K562 (cell line): ENCODE measurements at regions not wholly inside any gene's neighbourhood (a gene's known extent, or its start where the extent isn't known, plus 50 kb on each side); places are given as distances from the start of the nearest gene placed in this dataset.
A peak's percentile ranks its signal among the peaks of the same experiment; 100 is the strongest.

Experiments used
- ATAC-seq: fragments of 200-7000 bp; cut with Tn5 transposase; 3 replicates; pipeline ENCODE4 v1.9.1; 2020; ENCODE audit warnings: moderate library complexity
- BruUV-seq: library from RNA; stranded (reverse); fragments of 400-500 nt; replicated peaks from 2 replicates; lab custom pipeline; 2021; lab: Mats Ljungman, UMichigan
- CTCF ChIA-PET: fragments of 300-600 bp; formaldehyde crosslinking; extraction: SDS; loops from one replicate; lab custom pipeline; 2021; ENCODE audit warnings: low intra/inter-chr PET ratio; lab: Yijun Ruan, JAX
- POLR2A ChIA-PET: fragments of 300-600, 350-650 bp; sonication (Branson Sonifier 250); formaldehyde crosslinking; extraction: SDS; loops from one replicate; lab custom pipeline; 2021; ENCODE audit warnings: antibody characterized with exemption, inconsistent platforms; lab: Yijun Ruan, JAX
- DNase-seq, 4 experiments: peaks; one replicate each; pipeline versions ENCODE4 v3.0.0 to v3.0.0-alpha.2; 2011 to 2018; ENCODE audit warnings: low spot score in 3 of 4, mixed read lengths in 3 of 4; ENCODE audit errors: extremely low read depth in 1 of 4
- FAIRE-seq: peaks from 2 replicates; lab custom pipeline; 2011; peaks lifted over from hg19 to GRCh38; lab: Jason Lieb, UNC
- H2AFZ ChIP-seq: 2 replicates; pipeline ENCODE4 v1.6.0; 2011; ENCODE audit warnings: low read depth, low read length, control low read depth, inconsistent platforms
- H3K27ac ChIP-seq: fragments of 200-600 bp; 3 replicates; pipeline ENCODE4 v1.8.0; 2011; ENCODE audit warnings: low read depth, mild to moderate bottlenecking, control low read depth, inconsistent platforms, low read length, moderate library complexity, mixed read lengths; ENCODE audit errors: extremely low read depth
- H3K27me3 ChIP-seq, 2 experiments: fragments of 300-600 bp in 1 of 2; 2 replicates in 1 of 2; 3 replicates in 1 of 2; pipeline versions ENCODE4 v1.6.0 to v1.8.0; 2011; ENCODE audit warnings: inconsistent platforms in 2 of 2, low read length in 2 of 2, mild to moderate bottlenecking in 1 of 2, mixed read lengths in 1 of 2, moderate library complexity in 1 of 2; ENCODE audit not compliant: control insufficient read depth in 2 of 2, insufficient read depth in 2 of 2
- H3K36me3 ChIP-seq: fragments of 300-600 bp; 3 replicates; pipeline ENCODE4 v1.8.0; 2011; ENCODE audit warnings: mild to moderate bottlenecking, low read length, inconsistent platforms; ENCODE audit not compliant: control insufficient read depth, insufficient read depth
- H3K4me1 ChIP-seq, 2 experiments: fragments of 200-600 bp in 1 of 2; replicated peaks in 1 of 2; 2 replicates in 1 of 2; 3 replicates in 1 of 2; pipeline versions ENCODE4 v1.5.1 to v1.8.0; 2011; ENCODE audit warnings: inconsistent platforms in 2 of 2, low read length in 2 of 2, mild to moderate bottlenecking in 1 of 2, mixed read lengths in 1 of 2, moderate library complexity in 1 of 2; ENCODE audit not compliant: control insufficient read depth in 2 of 2, insufficient read depth in 2 of 2
- H3K4me2 ChIP-seq: 2 replicates; pipeline ENCODE4 v1.6.1; 2011; ENCODE audit warnings: low read length, control low read depth, inconsistent platforms, mixed read lengths; ENCODE audit not compliant: insufficient read depth
- H3K4me3 ChIP-seq: fragments of 200-600 bp; sonication (generic), shearing (Covaris generic); 2 replicates; pipeline ENCODE4 v1.5.1; 2016; ENCODE audit warnings: control low read depth, inconsistent platforms
- H3K79me2 ChIP-seq: fragments of 200-600 bp; 3 replicates; pipeline ENCODE4 v1.8.0; 2011; ENCODE audit warnings: low read length, inconsistent platforms; ENCODE audit not compliant: control insufficient read depth, insufficient read depth
- H3K9ac ChIP-seq, 2 experiments: 2 replicates each; pipeline versions ENCODE4 v1.6.0 to v1.6.1; 2011; ENCODE audit warnings: low read depth in 2 of 2, low read length in 2 of 2, control low read depth in 1 of 2, inconsistent platforms in 1 of 2, mild to moderate bottlenecking in 1 of 2, mixed read lengths in 1 of 2; ENCODE audit not compliant: insufficient read depth in 1 of 2
- H3K9me1 ChIP-seq: one replicate; pipeline ENCODE4 v1.6.0; 2011; ENCODE audit warnings: inconsistent platforms, mild to moderate bottlenecking, low read length, moderate library complexity; ENCODE audit not compliant: control insufficient read depth, insufficient read depth
- H3K9me3 ChIP-seq: replicated peaks from 2 replicates; pipeline ENCODE4 v1.5.1; 2011; ENCODE audit warnings: low read depth, low read length, inconsistent platforms; ENCODE audit not compliant: control insufficient read depth, insufficient read depth
- H4K20me1 ChIP-seq: replicated peaks from 2 replicates; pipeline ENCODE4 v1.6.1; 2011; ENCODE audit warnings: low read length, inconsistent platforms, mixed read lengths; ENCODE audit not compliant: control insufficient read depth, insufficient read depth
- HDGF ChIP-seq: fragments of 450-650 bp; IDR thresholded peaks from 2 replicates; pipeline ENCODE4 v1.6.1; 2016
- MEIS2 ChIP-seq: fragments of 450-650 bp; IDR thresholded peaks from 2 replicates; pipeline ENCODE4 v1.6.1; 2014; ENCODE audit warnings: mild to moderate bottlenecking; ENCODE audit not compliant: partially characterized antibody
- MXI1 ChIP-seq: IDR thresholded peaks from 2 replicates; pipeline ENCODE4 v1.6.1; 2011; ENCODE audit warnings: low read depth, mild to moderate bottlenecking, improper control_type of control experiment, low read length
- RAD21 ChIP-seq, 2 experiments: fragments of 250-450 bp in 1 of 2; fragments of 450-650 bp in 1 of 2; sonication (Bioruptor Pico) in 1 of 2; formaldehyde crosslinking in 1 of 2; IDR thresholded peaks in 1 of 2; conservative IDR thresholded peaks in 1 of 2; 2 replicates each; pipeline versions ENCODE4 v1.4.0 to v1.8.0; 2020 to 2022; ENCODE audit warnings: mild to moderate bottlenecking in 2 of 2, moderate library complexity in 1 of 2
- RBM17 ChIP-seq: fragments of 200-400 bp; formaldehyde crosslinking; IDR thresholded peaks from 2 replicates; pipeline ENCODE4 v1.6.1; 2017; ENCODE audit warnings: low read depth, mild to moderate bottlenecking, low read length, borderline replicate concordance
- ZBTB7A ChIP-seq: IDR thresholded peaks from 2 replicates; pipeline ENCODE4 v1.6.1; 2011; ENCODE audit warnings: low read depth, mild to moderate bottlenecking, low read length, moderate library complexity, borderline replicate concordance; ENCODE audit not compliant: control insufficient read depth
- ZNF384 ChIP-seq: IDR thresholded peaks from 2 replicates; pipeline ENCODE4 v1.6.1; 2012; ENCODE audit warnings: low read depth, low read length, improper control_type of control experiment
- WGBS: fragments of 100-300 bp; shearing (Covaris generic); methylation state at CpG from one replicate; pipeline ENCODE4 v1.1.6; 2016; ENCODE audit warnings: low coverage, mixed read lengths; ENCODE audit not compliant: insufficient coverage; ENCODE audit errors: missing lambda C conversion rate; 5-methylcytosine and 5-hydroxymethylcytosine counted together
- in situ Hi-C: fragments of 300-500 bp; cut with MboI; formaldehyde crosslinking; loops from 4 replicates; pipeline ENCODE4 v1.15.0; 2018; ENCODE audit warnings: inconsistent platforms, mixed read lengths
- intact Hi-C: fragments of 100-400 bp; cut with micrococcal nuclease; formaldehyde crosslinking; loops from 2 replicates; pipeline ENCODE4 v1.14.2; 2022
- TF ChIP-seq, protein P1 (sequence below): sonication (generic); formaldehyde crosslinking; IDR thresholded peaks from 2 replicates; pipeline ENCODE4 v1.9.0; 2022; ENCODE audit warnings: mild to moderate bottlenecking, missing genetic modification reagents
- TF ChIP-seq, protein P2 (sequence below): fragments of 450-650 bp; IDR thresholded peaks from 2 replicates; pipeline ENCODE4 v1.6.1; 2016
- TF ChIP-seq, protein P3 (sequence below): fragments of 250-450 bp; sonication (Bioruptor Pico); IDR thresholded peaks from 2 replicates; pipeline ENCODE4 v1.4.0; 2020; ENCODE audit warnings: borderline replicate concordance
- TF ChIP-seq, protein P4 (sequence below), 3 experiments: IDR thresholded peaks in 2 of 3; conservative IDR thresholded peaks in 1 of 3; 2 replicates each; pipeline ENCODE4 v1.5.1; 2011 to 2012; ENCODE audit warnings: low read length in 3 of 3, mild to moderate bottlenecking in 3 of 3, control low read depth in 2 of 3, improper control_type of control experiment in 1 of 3, inconsistent platforms in 1 of 3, low read depth in 1 of 3, mixed read lengths in 1 of 3, moderate library complexity in 1 of 3; ENCODE audit not compliant: insufficient read depth in 2 of 3
- TF ChIP-seq, protein P5 (sequence below): IDR thresholded peaks from 2 replicates; pipeline ENCODE4 v1.6.1; 2011; ENCODE audit not compliant: insufficient read length; ENCODE audit errors: extremely low read depth

DNA sequence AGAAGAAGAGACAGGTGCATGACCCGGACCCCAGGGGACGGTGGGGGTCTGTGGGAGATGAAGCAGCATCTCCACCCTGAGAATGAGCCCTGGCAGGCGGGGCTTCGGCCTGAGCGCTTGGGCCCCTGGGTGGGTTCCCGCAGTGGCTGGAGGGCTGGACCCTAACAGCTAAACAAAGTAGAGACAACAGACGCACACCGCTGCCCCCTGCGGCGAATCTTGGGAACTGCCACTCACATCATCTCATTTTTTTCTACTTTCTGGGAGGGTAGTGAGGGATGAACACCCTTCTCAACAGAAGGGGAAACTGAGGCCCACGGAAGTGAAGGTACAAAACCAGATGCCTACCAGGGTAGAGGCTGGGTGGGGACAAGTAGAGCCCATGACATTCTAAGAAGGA, 104.7 kb downstream of the RFLNA start:
- Histone ChIP-seq H3K79me2 (no peaks in the 10 kb centered on the region), H3K9me3 (no peaks in the 10 kb centered on the region)
- intact Hi-C loops = no loop called here
- peak; percentile 79 for FAIRE-seq
- WGBS = 39% methylated on average over 11 of the region's 11 CpGs
- TF ChIP-seq RAD21 (CRISPR knock-in tag; conservative IDR thresholded peaks at IDR 0.05 in 1 of 2, IDR thresholded peaks at IDR 0.05 in 1 of 2) = peak; percentile 18 to 36; a peak in 2 of 4 replicates
- TF ChIP-seq, protein P1, sequence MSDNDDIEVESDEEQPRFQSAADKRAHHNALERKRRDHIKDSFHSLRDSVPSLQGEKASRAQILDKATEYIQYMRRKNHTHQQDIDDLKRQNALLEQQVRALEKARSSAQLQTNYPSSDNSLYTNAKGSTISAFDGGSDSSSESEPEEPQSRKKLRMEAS (CRISPR knock-in tag) = no peak
- TF ChIP-seq, protein P2, sequence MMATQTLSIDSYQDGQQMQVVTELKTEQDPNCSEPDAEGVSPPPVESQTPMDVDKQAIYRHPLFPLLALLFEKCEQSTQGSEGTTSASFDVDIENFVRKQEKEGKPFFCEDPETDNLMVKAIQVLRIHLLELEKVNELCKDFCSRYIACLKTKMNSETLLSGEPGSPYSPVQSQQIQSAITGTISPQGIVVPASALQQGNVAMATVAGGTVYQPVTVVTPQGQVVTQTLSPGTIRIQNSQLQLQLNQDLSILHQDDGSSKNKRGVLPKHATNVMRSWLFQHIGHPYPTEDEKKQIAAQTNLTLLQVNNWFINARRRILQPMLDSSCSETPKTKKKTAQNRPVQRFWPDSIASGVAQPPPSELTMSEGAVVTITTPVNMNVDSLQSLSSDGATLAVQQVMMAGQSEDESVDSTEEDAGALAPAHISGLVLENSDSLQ = peak; percentile 74
- TF ChIP-seq, protein P3, sequence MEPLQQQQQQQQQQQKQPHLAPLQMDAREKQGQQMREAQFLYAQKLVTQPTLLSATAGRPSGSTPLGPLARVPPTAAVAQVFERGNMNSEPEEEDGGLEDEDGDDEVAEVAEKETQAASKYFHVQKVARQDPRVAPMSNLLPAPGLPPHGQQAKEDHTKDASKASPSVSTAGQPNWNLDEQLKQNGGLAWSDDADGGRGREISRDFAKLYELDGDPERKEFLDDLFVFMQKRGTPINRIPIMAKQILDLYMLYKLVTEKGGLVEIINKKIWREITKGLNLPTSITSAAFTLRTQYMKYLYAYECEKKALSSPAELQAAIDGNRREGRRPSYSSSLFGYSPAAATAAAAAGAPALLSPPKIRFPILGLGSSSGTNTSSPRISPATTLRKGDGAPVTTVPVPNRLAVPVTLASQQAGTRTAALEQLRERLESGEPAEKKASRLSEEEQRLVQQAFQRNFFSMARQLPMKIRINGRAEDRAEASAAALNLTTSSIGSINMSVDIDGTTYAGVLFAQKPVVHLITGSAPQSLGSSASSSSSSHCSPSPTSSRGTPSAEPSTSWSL (CRISPR knock-in tag) = no peak
- no peak for TF ChIP-seq MXI1
- TF ChIP-seq ZNF384 = peak; percentile 82
- TF ChIP-seq HDGF = no peak
- TF ChIP-seq, protein P4, sequence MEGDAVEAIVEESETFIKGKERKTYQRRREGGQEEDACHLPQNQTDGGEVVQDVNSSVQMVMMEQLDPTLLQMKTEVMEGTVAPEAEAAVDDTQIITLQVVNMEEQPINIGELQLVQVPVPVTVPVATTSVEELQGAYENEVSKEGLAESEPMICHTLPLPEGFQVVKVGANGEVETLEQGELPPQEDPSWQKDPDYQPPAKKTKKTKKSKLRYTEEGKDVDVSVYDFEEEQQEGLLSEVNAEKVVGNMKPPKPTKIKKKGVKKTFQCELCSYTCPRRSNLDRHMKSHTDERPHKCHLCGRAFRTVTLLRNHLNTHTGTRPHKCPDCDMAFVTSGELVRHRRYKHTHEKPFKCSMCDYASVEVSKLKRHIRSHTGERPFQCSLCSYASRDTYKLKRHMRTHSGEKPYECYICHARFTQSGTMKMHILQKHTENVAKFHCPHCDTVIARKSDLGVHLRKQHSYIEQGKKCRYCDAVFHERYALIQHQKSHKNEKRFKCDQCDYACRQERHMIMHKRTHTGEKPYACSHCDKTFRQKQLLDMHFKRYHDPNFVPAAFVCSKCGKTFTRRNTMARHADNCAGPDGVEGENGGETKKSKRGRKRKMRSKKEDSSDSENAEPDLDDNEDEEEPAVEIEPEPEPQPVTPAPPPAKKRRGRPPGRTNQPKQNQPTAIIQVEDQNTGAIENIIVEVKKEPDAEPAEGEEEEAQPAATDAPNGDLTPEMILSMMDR (IDR thresholded peaks at IDR 0.05 in 2 of 3, conservative IDR thresholded peaks at IDR 0.05 in 1 of 3; ENCODE audit: insufficient read depth in 2 of 3, low read depth in 1 of 3, low read length in 3 of 3) = peak; percentile 66 to 77 (median 72)
- TF ChIP-seq RBM17 = no peak
- TF ChIP-seq ZBTB7A = 0 out of 2 replicates have a peak, but pooled peaks have one; percentile 47
- TF ChIP-seq, protein P5, sequence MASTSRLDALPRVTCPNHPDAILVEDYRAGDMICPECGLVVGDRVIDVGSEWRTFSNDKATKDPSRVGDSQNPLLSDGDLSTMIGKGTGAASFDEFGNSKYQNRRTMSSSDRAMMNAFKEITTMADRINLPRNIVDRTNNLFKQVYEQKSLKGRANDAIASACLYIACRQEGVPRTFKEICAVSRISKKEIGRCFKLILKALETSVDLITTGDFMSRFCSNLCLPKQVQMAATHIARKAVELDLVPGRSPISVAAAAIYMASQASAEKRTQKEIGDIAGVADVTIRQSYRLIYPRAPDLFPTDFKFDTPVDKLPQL = no peak
- TF ChIP-seq MEIS2 = peak; percentile 38
- TF ChIP-seq, all 486 proteins: peak for 6
- no peak overlapping the region for H3K9ac ChIP-seq
- H3K4me2 ChIP-seq = no peak overlapping the region
- no peaks in the 10 kb centered on the region for H3K9me1 ChIP-seq
- no peak overlapping the region for H3K4me3 ChIP-seq
- BruUV-seq = no TSS peak
- ChIA-PET CTCF (interaction anchor here (0.7 kb wide), 1 partner anchor 157 kb away, joined by 3 read pairs; no protein-coding TSS in a partner anchor), POLR2A (interaction anchor here (1.0 to 1.5 kb wide), 2 partner anchors 10 to 366 kb away, joined by 4 read pairs; no protein-coding TSS in a partner anchor)
- 0 out of 2 replicates have a peak, but pooled peaks cover 7% of the 10 kb centered on the region for H4K20me1 ChIP-seq
- no peak overlapping the region for H3K27ac ChIP-seq
- H3K36me3 ChIP-seq = peaks cover 60% of the 10 kb centered on the region; the same call in 2 of the 3 replicates
- H2AFZ ChIP-seq = no peak overlapping the region
- ATAC-seq (peak; percentile 78), DNase-seq (peak; percentile 53 to 76 (median 72))
- no peaks in the 10 kb centered on the region for H3K27me3 ChIP-seq
- in situ Hi-C loops = no loop called here
- peaks cover 0 to 40% of the 10 kb centered on the region in 2 experiments; a peak in 2 of 5 replicates for H3K4me1 ChIP-seq
